AG09309 (cell line): ENCODE measurements at regions not wholly inside any gene's neighbourhood (a gene's known extent, or its start where the extent isn't known, plus 50 kb on each side); places are given as distances from the start of the nearest gene placed in this dataset.

Experiments
- DNase-seq: peaks from one replicate; pipeline ENCODE4 v3.0.0-alpha.2; 2010; ENCODE audit warnings: low read depth
- H3K4me3 ChIP-seq: 2 replicates; pipeline ENCODE4 v1.5.1; 2011; ENCODE audit warnings: mild to moderate bottlenecking, low read depth, low read length, moderate library complexity; ENCODE audit not compliant: control insufficient read depth
- CTCF ChIP-seq: IDR thresholded peaks from 2 replicates; pipeline ENCODE4 v1.5.1; 2011; ENCODE audit warnings: mild to moderate bottlenecking, low read depth, low read length, inconsistent platforms; ENCODE audit not compliant: insufficient read depth, control insufficient read depth; ENCODE audit errors: missing control alignments

GRCh38 chr1:112790920-112791722, 76.0 kb upstream of the PPM1J start:
- TF ChIP-seq CTCF, result no peak
- DNase-seq, result no peak

GRCh38 chr1:112788561-112788960, 73.4 kb upstream of the PPM1J start:
- no peak for TF ChIP-seq CTCF
- no peak for DNase-seq
- H3K4me3 ChIP-seq, result no peak overlapping the region

More at GRCh38 chr1:112790920-112791722, 76.0 kb upstream of the PPM1J start:
- H3K4me3 ChIP-seq, result no peak overlapping the region

- no peak for TF ChIP-seq CTCF
- DNase-seq, result no peak
- no peak overlapping the region for H3K4me3 ChIP-seq
Observed at GRCh38 chr1:112788054-112788453, 72.9 kb upstream of the PPM1J start.

GRCh38 chr1:112783059-112783458, 67.9 kb upstream of the PPM1J start:
- DNase-seq, result no peak
- no peak for TF ChIP-seq CTCF
- no peak overlapping the region for H3K4me3 ChIP-seq

- no peak for DNase-seq
- no peak for TF ChIP-seq CTCF
- no peak overlapping the region for H3K4me3 ChIP-seq
Observed at GRCh38 chr1:112779665-112780526, 64.8 kb upstream of the PPM1J start.

- no peak for DNase-seq
- TF ChIP-seq CTCF, result no peak
- no peak overlapping the region for H3K4me3 ChIP-seq
Observed at GRCh38 chr1:112778137-112778536, 63.0 kb upstream of the PPM1J start.
